HG02571 (cell line): ENCODE measurements at regions not wholly inside any gene's neighbourhood (a gene's known extent, or its start where the extent isn't known, plus 50 kb on each side); places are given as distances from the start of the nearest gene placed in this dataset.
"Not testable (repeated sequence)": the region's sequence is repeated elsewhere in the genome, so short reads cannot be mapped to it uniquely, and the experiment has no call there.

ENCODE experiments used
- ATAC-seq: cut with Tn5 transposase; IDR thresholded peaks from one replicate; pipeline ENCODE4 v1.9.1; 2021; ENCODE audit warnings: mild to moderate bottlenecking, moderate library complexity; ENCODE audit not compliant: unreplicated experiment

DNA sequence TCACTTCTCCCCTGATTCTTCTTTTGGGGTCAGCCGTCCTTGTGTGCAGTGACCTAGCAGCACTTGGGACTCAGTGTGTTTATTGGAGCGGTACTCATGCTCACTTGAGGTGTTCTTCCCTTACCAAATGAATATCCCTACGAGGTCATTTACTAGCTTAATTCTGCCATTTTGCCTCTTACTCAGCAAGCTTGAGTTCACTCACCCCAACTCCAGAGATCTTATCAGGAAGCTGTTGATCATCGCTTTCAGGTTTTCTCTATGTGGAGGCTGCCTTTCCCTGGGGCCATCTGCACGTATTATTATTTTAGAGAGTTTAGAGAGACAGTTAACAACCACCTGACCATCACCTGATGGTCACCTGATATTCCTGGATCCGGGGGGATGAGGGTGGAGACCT, 1466.0 kb upstream of the GOT2 start:
- ATAC-seq: no peak

DNA sequence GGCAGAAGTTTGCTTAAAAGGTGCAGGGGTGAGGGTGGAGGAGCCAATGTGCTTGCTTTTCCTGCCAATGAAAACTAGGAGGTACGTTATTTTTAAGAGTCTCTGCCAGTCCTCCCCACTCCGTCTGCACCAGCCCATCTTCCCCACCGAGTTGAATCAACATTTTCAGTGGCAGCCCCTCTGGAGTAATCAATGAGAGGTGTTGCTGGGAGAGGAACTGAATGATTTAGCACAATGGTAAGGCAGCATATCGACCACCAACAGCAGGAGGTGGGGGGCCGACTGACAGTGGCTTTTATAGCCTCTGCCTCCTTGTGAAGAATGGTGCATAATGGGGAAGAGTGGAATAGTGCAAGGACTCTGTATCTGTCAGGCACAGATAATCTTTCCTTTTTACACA, 1465.0 kb upstream of the GOT2 start:
- no peak for ATAC-seq

DNA sequence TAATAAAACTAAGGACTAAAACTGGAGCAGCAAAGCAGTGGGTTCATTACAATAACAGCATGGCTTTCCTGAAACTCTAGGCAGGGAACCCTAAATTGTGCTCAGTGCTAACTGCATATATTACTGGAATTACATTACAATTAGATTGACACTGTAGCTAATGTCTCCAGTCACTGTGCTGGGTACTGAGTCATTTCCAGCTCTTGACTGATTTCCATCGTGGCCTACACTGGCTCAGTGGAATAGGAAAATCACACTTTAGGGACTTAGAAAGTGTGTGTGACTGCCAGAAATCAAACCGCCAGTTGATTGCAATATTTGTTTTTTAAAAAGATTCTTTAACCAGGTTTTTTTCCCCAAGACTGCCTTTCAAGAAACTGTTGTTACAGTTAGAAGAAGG, 1447.4 kb upstream of the GOT2 start:
- ATAC-seq: no peak

DNA sequence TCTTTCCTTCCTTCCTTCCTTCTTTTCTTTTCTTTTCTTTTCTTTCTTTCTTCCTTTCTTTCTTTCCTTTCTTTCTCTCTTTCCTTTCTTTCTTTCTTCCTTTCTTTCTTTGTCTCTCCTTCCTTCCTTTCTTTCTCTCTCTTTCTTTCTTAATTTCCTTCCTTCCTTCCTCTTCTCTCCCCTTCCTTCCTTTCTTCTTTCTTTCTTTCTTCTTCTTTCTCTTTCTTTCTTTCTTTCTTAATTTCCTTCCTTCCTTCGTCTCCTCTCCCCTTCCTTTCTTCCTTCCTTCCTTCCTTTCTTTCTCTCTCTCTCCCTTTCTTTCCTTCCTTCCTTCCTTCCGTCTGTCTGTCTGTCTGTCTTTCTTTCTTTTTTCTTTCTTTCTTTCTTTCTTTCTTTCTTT, 1446.5 kb upstream of the GOT2 start:
- ATAC-seq: no peak

DNA sequence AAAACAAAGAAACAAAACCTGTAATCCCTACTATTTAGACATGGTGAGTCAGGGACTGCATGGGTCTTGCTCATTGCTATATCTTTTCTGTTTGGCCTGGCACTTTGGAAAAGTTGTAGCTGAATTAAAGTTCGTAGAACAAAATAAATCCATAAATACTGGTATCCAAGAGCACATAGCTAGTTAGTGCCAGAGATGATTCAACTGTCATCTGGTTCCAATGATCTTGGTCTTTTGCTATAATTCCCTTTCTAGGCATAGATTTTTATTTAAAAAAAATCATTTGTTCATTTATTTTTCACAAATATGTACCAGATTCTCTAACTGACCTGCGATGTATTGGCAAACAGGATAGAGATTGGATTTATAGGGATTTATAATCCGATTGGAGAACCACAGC, 1436.1 kb upstream of the GOT2 start:
- ATAC-seq: no peak

DNA sequence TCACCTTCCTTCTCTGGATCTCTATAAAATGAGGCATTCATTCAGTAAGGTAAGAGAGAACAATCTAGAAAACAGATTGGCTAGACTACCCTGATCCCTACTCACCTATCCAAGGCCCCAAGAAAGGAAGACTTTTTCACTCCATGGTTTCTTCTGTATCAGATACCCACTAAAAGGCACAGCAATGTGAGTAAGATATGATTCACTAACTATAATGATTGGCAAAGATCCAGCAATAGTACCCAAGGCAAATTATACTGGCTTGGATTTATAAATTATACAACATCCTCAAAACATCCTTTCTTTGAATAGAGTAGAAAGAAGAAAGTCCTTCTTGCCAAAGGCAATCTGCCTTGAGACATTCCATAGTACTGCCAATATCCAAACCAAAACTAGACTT, 1432.0 kb upstream of the GOT2 start:
- ATAC-seq: no peak

DNA sequence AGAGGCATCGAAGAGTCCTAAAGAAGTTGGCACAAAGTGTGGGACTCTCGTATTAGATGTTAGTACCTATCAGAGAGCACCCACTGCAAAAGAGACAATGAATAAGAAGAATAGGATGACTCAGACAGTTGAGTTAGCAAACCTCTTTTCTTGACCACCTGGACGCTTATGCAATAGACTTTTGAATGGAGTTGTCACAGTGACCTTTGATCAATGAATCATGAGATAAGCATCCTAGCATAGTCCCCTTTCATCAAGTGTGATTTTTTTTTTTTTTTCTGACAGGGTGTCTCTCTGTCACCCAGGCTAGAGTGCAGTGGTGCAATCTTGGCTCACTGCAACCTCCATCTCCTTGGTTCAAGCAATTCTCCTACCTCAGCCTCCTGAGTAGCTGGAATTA, 1417.9 kb upstream of the GOT2 start:
- no peak for ATAC-seq

DNA sequence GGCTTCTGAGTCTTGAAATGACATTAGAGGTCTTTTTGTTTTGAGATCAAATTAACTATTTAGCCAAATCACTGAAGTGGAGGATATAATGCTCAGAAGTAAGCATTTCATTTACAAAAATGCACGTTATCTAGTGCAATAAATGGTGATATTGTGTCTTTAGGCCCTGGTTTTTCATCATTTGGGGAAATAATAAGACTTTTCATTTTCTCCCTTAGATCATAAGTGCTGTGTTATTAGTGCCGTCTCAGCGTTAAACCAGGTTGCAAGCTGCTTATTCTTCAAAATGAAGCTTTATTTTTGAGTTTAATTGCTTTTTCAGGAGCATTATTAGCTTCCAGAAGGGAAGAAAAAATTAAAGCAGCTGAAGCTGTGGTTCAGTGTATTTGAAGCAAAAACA, 1416.8 kb upstream of the GOT2 start:
- no peak for ATAC-seq

DNA sequence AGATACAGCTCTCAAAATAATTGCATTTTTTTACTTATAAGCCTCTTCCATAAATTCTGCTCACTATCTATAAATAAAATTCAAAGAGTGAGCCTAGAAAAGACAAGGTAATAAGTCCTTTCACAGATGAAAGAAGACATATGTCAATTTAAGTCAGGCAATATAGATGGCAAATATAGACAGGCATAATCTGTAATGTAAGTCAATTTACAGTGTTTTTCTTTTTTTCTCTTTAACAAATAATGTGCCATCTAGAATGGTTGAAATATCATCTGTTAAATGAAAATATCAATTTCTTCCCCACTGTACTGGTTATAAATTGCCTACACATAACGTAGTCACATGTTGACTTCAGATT, 1409.2 kb upstream of the GOT2 start:
- ATAC-seq: no peak

DNA sequence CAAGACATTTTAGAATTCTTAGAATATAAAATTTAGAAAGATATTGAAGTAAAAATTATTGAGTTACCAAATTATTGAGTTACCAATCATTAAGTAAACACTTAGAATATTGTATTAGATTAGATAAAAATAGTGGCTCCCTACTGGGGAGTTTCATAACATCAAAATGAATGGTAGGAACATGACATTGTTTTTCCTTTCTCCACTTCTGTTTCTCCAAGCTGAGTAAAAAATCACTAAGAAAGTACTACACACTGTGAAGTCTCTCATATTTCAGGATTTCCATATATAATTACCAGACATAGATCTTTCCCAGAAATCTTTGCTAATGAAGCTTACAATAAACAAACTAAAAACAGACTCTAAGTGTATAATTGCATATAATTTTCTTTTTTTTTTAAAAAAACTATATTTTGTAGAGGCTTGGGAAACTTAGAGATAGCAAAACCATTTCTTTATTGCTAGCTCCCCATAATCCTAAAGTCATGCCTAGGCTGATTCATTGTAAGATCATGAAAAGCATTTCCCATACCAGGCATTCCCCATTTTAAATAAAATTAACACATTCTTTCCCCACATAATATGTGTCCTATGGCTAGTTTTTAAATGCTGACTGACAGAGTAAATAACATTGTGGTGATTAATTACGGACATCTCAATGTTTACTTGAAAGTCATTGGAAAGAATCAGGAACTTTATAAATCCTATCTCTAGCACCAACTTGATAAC, 1408.7 kb upstream of the GOT2 start:
- ATAC-seq: no peak

DNA sequence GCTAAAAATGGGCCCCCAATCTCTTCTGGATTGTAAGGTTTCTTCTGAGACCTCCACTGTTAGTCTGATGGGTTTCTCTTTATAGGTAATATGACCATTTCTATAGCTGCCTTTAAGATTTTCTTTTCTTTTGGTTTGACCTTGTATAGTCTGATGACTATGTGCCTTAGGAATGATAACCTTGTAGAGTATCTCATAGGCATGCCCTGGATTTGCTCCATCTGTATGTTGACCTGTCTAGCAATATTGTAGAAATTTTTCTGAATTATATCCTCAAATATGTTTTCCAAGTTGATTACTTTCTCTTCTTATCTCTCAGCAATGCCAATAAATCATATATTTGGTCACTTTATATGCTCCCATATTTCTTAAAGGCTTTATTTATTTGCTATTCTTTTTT, 1403.8 kb upstream of the GOT2 start:
- no peak for ATAC-seq

DNA sequence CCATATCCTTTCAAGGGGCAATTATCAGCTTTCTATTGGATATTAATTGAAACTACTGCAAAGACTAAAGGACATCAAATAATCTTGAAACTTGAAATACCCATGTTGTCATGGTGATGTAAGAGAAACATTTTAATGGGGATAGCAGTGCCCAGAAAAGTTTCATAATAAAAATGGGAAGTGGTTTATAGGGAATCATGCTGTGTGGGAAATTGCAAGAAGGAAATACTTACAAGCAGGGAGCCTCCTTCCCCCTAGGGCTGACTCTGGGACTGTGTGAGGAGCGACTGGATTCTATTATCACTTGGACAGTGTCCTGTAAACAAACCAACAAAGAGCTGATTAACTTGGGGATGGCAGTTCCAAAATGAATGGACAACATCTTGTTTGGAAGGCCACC, 1393.1 kb upstream of the GOT2 start:
- ATAC-seq: no peak

DNA sequence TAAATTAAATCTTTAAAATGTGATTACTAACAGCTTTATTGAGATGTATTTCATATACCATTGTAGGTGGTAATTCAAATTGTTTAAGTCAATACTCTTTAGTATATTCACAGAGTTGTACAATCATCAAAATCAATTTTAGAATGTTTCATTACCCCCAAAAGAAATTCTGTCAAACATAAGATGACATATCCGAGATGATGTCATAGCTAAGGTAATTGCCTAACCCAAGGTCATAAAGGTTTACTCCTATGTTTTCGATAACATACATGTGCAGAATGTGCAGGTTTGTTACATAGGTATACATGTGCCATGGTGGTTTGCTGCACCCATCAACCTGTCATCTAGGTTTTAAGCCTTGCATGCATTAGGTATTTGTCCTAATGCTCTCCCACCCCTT, 1392.0 kb upstream of the GOT2 start:
- not testable (repeated sequence) for ATAC-seq

DNA sequence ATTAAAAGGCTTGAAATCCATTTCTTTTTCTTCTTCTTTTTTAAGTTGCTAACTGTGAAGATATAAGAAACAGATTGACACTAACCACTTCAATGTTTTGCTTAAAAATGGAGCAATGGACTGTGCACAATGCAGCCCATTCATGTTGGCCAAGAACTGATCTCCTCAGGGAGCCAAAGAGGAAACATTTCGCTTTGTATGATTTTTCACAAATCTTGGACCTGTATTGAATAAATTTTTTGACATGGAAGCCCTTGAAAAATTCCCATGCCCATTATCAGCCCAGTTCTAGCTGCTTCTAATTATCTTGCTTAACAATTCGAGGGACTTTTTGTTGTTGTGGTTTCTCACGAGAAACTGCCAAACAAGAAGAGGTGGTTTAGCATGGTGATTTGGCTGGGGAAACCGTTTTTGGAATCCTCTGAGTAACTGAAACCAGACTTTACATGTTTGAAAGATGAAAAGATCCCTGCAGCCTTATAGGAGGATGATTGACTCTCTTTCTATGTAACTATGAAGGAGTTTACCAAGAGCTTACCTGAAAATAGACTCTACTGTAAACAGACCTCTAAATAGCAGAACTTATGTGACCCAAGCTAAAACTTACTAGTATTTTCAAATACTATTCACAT, 1389.4 kb upstream of the GOT2 start:
- ATAC-seq: no peak

DNA sequence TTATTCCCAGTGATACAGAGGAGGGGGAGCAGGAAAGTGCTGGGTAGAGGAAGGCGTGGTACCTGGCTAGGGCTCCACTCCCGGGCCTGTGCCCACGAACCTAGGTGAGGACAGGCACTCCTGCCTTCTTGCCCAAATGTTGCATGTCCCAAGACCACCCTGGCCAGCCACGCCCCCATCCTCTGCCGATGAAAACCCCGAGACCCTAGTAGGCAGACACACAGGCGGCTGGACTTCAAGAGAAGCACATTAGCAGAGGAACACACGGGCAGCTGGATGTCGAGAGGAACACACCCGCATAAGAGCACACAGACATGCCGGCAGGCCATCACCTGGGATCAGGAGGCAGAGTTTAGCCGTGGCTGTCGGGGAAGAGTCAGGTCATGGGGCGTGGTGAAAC, 1386.5 kb upstream of the GOT2 start:
- no peak for ATAC-seq

DNA sequence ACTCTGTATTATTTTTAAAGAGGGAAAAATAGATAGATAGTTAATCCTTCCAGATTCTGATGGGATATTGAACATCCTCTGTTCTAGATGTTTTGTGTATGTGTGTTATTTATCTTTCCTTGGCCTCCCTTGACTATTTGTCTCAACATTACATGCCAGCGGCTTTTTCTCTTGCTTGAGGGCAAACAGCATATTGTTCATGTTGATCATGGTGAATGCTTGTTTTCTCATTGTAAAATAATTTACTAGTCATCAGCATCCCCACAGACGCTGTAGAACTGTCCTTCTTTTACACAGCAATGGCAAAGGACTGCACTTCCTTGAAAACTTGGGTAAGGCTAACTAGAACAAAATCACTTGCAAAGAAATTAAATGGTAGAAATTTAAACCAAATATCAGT, 1376.4 kb upstream of the GOT2 start:
- ATAC-seq: no peak

DNA sequence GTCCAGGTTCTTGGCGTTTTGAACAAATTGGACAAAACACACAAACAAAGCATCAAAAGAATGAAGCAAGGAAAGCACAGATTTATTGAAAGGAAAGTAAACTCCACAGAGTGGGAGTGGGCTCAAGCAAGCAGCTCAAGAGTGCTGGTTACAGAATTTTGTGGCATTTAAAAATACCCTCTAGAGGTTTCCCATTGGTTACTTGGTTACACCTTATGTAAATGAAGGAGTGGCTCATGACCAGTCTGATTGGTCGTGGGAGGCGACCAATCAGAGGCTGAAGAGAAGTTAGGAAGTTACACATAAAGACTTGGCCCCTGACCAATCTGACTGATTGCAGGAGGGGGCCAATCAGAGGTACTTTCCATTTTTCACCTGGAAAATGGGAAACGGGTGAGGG, 1373.8 kb upstream of the GOT2 start:
- no peak for ATAC-seq

DNA sequence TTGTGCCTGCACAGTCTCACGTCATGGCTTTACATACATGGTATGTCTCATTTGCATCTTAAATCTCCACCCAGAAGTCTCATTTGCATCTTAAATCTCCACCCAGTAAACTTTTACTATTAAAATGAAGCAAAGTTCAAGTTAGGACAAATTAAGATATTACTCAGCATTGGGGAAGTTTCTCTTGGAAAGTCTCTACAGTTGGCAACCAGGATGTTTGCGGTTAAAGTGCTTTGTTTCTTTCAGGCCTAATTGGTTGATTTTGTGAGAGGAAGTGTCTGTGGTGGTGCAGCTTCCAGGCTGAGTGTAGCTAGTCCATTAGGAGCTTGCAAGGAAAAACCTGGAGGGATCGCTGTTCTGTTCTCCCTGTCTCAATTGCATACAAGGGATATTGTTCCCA, 1373.3 kb upstream of the GOT2 start:
- ATAC-seq: no peak

DNA sequence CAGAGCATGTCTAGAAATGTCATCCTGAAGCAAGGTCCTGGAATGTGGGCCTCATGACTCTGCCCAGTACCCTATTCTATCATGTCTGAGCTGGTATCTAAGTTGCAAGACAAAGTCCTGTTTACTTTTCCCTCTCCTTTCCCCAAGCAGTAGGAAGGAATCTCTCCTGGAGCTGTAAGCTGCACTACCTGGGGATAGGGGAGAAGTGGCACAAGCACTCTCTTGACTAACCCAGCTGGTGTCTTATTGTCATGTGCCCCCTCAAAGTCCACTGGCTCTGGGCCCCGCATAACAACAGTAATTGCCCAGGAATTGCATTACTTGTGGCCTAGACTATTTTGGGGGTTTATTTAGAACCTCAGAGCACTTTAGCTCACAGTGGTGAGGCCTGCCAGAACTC, 1366.3 kb upstream of the GOT2 start:
- ATAC-seq: no peak

DNA sequence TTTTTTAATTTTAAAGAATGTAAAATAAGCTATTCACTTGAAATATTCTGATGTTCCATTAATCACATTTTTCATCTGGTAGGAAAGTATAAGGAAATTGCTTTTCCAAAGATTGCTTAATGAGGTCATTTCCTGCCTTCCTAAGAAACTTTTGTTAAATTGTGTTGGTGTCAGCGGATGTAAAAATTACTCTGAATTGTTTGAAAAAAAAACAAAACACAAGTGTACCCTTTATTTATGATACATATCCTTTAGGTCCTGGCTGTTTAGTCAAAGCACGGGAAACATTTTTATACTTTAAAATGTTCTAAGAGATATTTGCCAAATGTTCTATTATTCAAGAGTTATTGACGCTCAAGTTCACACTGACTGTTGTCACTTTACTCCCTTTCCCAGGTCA, 1357.4 kb upstream of the GOT2 start:
- no peak for ATAC-seq

DNA sequence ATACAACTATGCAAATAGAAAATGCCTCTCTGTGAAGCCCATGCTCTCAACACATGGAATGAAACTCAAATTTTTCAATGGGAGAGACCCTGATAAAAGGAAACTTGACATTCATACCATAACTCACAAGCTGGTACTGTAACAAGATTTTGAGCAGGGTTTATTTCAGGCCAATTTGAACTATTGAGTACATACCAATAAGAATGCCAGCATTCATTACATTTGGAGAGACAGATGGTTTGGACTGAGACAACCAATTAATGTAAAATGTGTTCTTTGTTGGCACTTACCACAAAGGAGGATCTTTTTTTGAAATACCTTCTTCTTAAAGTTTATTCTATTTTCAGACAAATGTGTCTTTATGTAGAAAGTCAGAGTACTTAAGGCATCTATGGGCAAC, 1357.0 kb upstream of the GOT2 start:
- ATAC-seq: no peak

DNA sequence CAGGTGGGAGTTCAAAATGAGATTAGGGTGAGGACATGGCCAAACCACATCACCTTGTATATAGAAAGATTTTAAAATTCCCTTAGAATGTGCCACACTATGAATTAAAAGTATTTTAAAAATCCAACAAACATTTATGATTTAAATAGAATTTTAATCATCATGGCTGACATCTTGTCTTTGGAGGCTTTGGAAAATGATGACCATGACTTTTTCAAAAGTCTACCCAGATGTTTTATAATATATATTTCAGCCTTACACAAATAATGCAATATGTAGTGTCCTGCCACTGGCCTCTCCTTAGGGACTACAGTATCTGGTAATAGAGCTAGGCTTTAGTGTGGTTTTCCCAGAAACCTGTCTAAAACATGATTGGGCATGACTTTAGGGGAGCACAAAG, 1353.4 kb upstream of the GOT2 start:
- ATAC-seq: no peak

DNA sequence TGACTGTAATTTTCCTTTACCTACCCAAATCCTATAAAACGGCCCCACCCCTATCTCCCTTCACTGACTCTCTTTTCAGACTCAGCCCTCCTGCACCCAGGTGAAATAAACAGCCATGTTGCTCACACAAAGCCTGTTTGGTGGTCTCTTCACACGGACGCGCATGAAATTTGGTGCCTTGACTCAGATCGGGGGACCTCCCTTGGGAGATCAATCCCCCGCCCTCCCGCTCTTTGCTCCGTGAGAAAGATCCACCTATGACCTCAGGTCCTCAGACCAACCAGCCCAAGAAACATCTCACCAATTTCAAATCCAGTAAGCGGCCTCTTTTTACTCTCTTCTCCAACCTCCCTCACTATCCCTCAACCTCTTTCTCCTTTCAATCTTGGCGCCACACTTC, 1344.7 kb upstream of the GOT2 start:
- ATAC-seq: not testable (repeated sequence)
